NCI-H748 (cell line): ENCODE measurements at regions not wholly inside any gene's neighbourhood (a gene's known extent, or its start where the extent isn't known, plus 50 kb on each side); places are given as distances from the start of the nearest gene placed in this dataset.
A peak's percentile ranks its signal among the peaks of the same experiment; 100 is the strongest.

ENCODE experiments used
- DNase-seq: peaks from one replicate; lab custom pipeline; 2025; ENCODE audit not compliant: unreplicated experiment; lab: John Stamatoyannopoulos, UW

GRCh38 chr3:64956711-64957325 is 269.0 kb upstream of the ADAMTS9 start:
- DNase-seq: no peak

GRCh38 chr3:64954995-64955636 is 267.3 kb upstream of the ADAMTS9 start:
- DNase-seq: peak; percentile 0

- DNase-seq: peak; percentile 11
Measured at GRCh38 chr3:64945171-64945729, 257.4 kb upstream of the ADAMTS9 start.

GRCh38 chr3:64943866-64944265 is 256.1 kb upstream of the ADAMTS9 start:
- no peak for DNase-seq

GRCh38 chr3:64940596-64941348 is 253.0 kb upstream of the ADAMTS9 start:
- DNase-seq: no peak

GRCh38 chr3:64939747-64940450 is 252.1 kb upstream of the ADAMTS9 start:
- DNase-seq: no peak

- DNase-seq: no peak
Measured at GRCh38 chr3:64939309-64939708, 251.5 kb upstream of the ADAMTS9 start.

- no peak for DNase-seq
Measured at GRCh38 chr3:64936556-64936955, 248.8 kb upstream of the ADAMTS9 start.

- DNase-seq: no peak
Measured at GRCh38 chr3:64935971-64936370, 248.2 kb upstream of the ADAMTS9 start.

- DNase-seq: no peak
Measured at GRCh38 chr3:64932666-64933342, 245.0 kb upstream of the ADAMTS9 start.

GRCh38 chr3:64932016-64932518 is 244.3 kb upstream of the ADAMTS9 start:
- DNase-seq: no peak

GRCh38 chr3:64930891-64931290 is 243.1 kb upstream of the ADAMTS9 start:
- no peak for DNase-seq

GRCh38 chr3:64928683-64929082 is 240.9 kb upstream of the ADAMTS9 start:
- no peak for DNase-seq

GRCh38 chr3:64927689-64928088 is 239.9 kb upstream of the ADAMTS9 start:
- DNase-seq: no peak

- DNase-seq: no peak
Measured at GRCh38 chr3:64925575-64925974, 237.8 kb upstream of the ADAMTS9 start.

- no peak for DNase-seq
Measured at GRCh38 chr3:64924961-64925360, 237.2 kb upstream of the ADAMTS9 start.

GRCh38 chr3:64922213-64922612 is 234.4 kb upstream of the ADAMTS9 start:
- DNase-seq: no peak

GRCh38 chr3:64921281-64922065 is 233.7 kb upstream of the ADAMTS9 start:
- no peak for DNase-seq

- no peak for DNase-seq
Measured at GRCh38 chr3:64919934-64920333, 232.1 kb upstream of the ADAMTS9 start.

- no peak for DNase-seq
Measured at GRCh38 chr3:64918989-64919388, 231.2 kb upstream of the ADAMTS9 start.
